ENCODE measurements at regions not wholly inside any gene's neighbourhood (a gene's known extent, or its start where the extent isn't known, plus 50 kb on each side); places are given as distances from the start of the nearest gene placed in this dataset.
A peak's percentile ranks its signal among the peaks of the same experiment; 100 is the strongest.

- no peak for DNase-seq (ENCODE audit: low read depth in 1 of 2, low spot score in 2 of 2)
- H3K27ac ChIP-seq, result no peak overlapping the region
- no peaks in the 10 kb centered on the region for H3K36me3 ChIP-seq
- no peaks in the 10 kb centered on the region for H3K9me3 ChIP-seq (replicated peaks)
- no peaks in the 10 kb centered on the region for H3K27me3 ChIP-seq (replicated peaks)
- H3K4me3 ChIP-seq, result no peak overlapping the region
- H3K4me1 ChIP-seq (replicated peaks), result no peaks in the 10 kb centered on the region
Measured at GRCh38 chr4:15295421-15296162, 132.2 kb upstream of the C1QTNF7 start.

- Histone ChIP-seq H3K4me3 (no peak overlapping the region), H3K9me3 (replicated peaks) (no peaks in the 10 kb centered on the region), H3K27me3 (replicated peaks) (no peaks in the 10 kb centered on the region), H3K4me1 (replicated peaks) (no peaks in the 10 kb centered on the region), H3K27ac (no peak overlapping the region), H3K36me3 (no peaks in the 10 kb centered on the region)
- no peak for DNase-seq (ENCODE audit: low read depth in 1 of 2, low spot score in 2 of 2)
Measured at GRCh38 chr4:15297344-15297743, 130.5 kb upstream of the C1QTNF7 start.

- Histone ChIP-seq H3K27me3 (replicated peaks) (no peaks in the 10 kb centered on the region), H3K36me3 (no peaks in the 10 kb centered on the region), H3K9me3 (replicated peaks) (no peaks in the 10 kb centered on the region), H3K4me1 (replicated peaks) (peaks cover 18% of the 10 kb centered on the region), H3K27ac (no peak overlapping the region), H3K4me3 (no peak overlapping the region)
- no peak for DNase-seq (ENCODE audit: low read depth in 1 of 2, low spot score in 2 of 2)
Measured at GRCh38 chr4:15299627-15300026, 128.2 kb upstream of the C1QTNF7 start.

GRCh38 chr4:15303052-15303641, 124.7 kb upstream of the C1QTNF7 start:
- Histone ChIP-seq H3K4me1 (replicated peaks) (peaks cover 18% of the 10 kb centered on the region), H3K27me3 (replicated peaks) (no peaks in the 10 kb centered on the region), H3K4me3 (no peak overlapping the region), H3K36me3 (no peaks in the 10 kb centered on the region), H3K9me3 (replicated peaks) (no peaks in the 10 kb centered on the region), H3K27ac (peak overlapping the region; percentile 71)
- DNase-seq (ENCODE audit: low read depth in 1 of 2, low spot score in 2 of 2), result peak; percentile 42 to 67

GRCh38 chr4:15314974-15315373, 112.9 kb upstream of the C1QTNF7 start:
- Histone ChIP-seq H3K36me3 (no peaks in the 10 kb centered on the region), H3K9me3 (replicated peaks) (no peaks in the 10 kb centered on the region), H3K4me3 (no peak overlapping the region), H3K27ac (no peak overlapping the region), H3K27me3 (replicated peaks) (no peaks in the 10 kb centered on the region), H3K4me1 (replicated peaks) (peaks cover 19% of the 10 kb centered on the region)
- no peak for DNase-seq (ENCODE audit: low read depth in 1 of 2, low spot score in 2 of 2)

- Histone ChIP-seq H3K9me3 (replicated peaks) (no peaks in the 10 kb centered on the region), H3K36me3 (no peaks in the 10 kb centered on the region), H3K4me3 (no peak overlapping the region), H3K27ac (no peak overlapping the region), H3K4me1 (replicated peaks) (peaks cover 24% of the 10 kb centered on the region), H3K27me3 (replicated peaks) (no peaks in the 10 kb centered on the region)
- DNase-seq (ENCODE audit: low read depth in 1 of 2, low spot score in 2 of 2), result peak in 1 of 2 experiments; percentile 30
Measured at GRCh38 chr4:15317246-15317645, 110.6 kb upstream of the C1QTNF7 start.

- H3K27ac ChIP-seq, result no peak overlapping the region
- DNase-seq (ENCODE audit: low read depth in 1 of 2, low spot score in 2 of 2), result peak; percentile 47 to 81
- H3K4me1 ChIP-seq (replicated peaks), result peaks cover 24% of the 10 kb centered on the region
- H3K4me3 ChIP-seq, result no peak overlapping the region
- no peaks in the 10 kb centered on the region for H3K27me3 ChIP-seq (replicated peaks)
- H3K9me3 ChIP-seq (replicated peaks), result no peaks in the 10 kb centered on the region
- H3K36me3 ChIP-seq, result no peaks in the 10 kb centered on the region
Measured at GRCh38 chr4:15318621-15319348, 109.0 kb upstream of the C1QTNF7 start.

GRCh38 chr4:15320121-15320678, 107.6 kb upstream of the C1QTNF7 start:
- H3K4me1 ChIP-seq (replicated peaks), result peaks cover 24% of the 10 kb centered on the region
- H3K9me3 ChIP-seq (replicated peaks), result no peaks in the 10 kb centered on the region
- peak in 1 of 2 experiments; percentile 41 for DNase-seq (ENCODE audit: low read depth in 1 of 2, low spot score in 2 of 2)
- H3K27me3 ChIP-seq (replicated peaks), result no peaks in the 10 kb centered on the region
- H3K36me3 ChIP-seq, result no peaks in the 10 kb centered on the region
- no peak overlapping the region for H3K27ac ChIP-seq
- H3K4me3 ChIP-seq, result no peak overlapping the region

GRCh38 chr4:15322006-15322405, 105.8 kb upstream of the C1QTNF7 start:
- H3K27ac ChIP-seq, result no peak overlapping the region
- H3K9me3 ChIP-seq (replicated peaks), result no peaks in the 10 kb centered on the region
- DNase-seq (ENCODE audit: low read depth in 1 of 2, low spot score in 2 of 2), result no peak
- no peaks in the 10 kb centered on the region for H3K36me3 ChIP-seq
- no peaks in the 10 kb centered on the region for H3K27me3 ChIP-seq (replicated peaks)
- H3K4me3 ChIP-seq, result no peak overlapping the region
- H3K4me1 ChIP-seq (replicated peaks), result peaks cover 22% of the 10 kb centered on the region

GRCh38 chr4:15325987-15326386, 101.8 kb upstream of the C1QTNF7 start:
- Histone ChIP-seq H3K4me3 (no peak overlapping the region), H3K27me3 (replicated peaks) (no peaks in the 10 kb centered on the region), H3K27ac (no peak overlapping the region), H3K4me1 (replicated peaks) (peaks cover 6% of the 10 kb centered on the region; the same call in 1 of the 2 replicates), H3K9me3 (replicated peaks) (no peaks in the 10 kb centered on the region), H3K36me3 (no peaks in the 10 kb centered on the region)
- no peak for DNase-seq (ENCODE audit: low read depth in 1 of 2, low spot score in 2 of 2)

GRCh38 chr4:15327311-15328298, 100.2 kb upstream of the C1QTNF7 start:
- Histone ChIP-seq H3K4me1 (replicated peaks) (peaks cover 6% of the 10 kb centered on the region; the same call in 1 of the 2 replicates), H3K4me3 (no peak overlapping the region), H3K27ac (no peak overlapping the region), H3K9me3 (replicated peaks) (no peaks in the 10 kb centered on the region), H3K27me3 (replicated peaks) (no peaks in the 10 kb centered on the region), H3K36me3 (no peaks in the 10 kb centered on the region)
- peak in 1 of 2 experiments; percentile 30 for DNase-seq (ENCODE audit: low read depth in 1 of 2, low spot score in 2 of 2)

GRCh38 chr4:15331930-15332329, 95.9 kb upstream of the C1QTNF7 start:
- Histone ChIP-seq H3K4me1 (replicated peaks) (peaks cover 6% of the 10 kb centered on the region; the same call in 1 of the 2 replicates), H3K27me3 (replicated peaks) (no peaks in the 10 kb centered on the region), H3K27ac (no peak overlapping the region), H3K36me3 (no peaks in the 10 kb centered on the region), H3K4me3 (no peak overlapping the region), H3K9me3 (replicated peaks) (no peaks in the 10 kb centered on the region)
- DNase-seq (ENCODE audit: low read depth in 1 of 2, low spot score in 2 of 2), result no peak

- no peak for DNase-seq (ENCODE audit: low read depth in 1 of 2, low spot score in 2 of 2)
- no peak overlapping the region for H3K4me3 ChIP-seq
- no peaks in the 10 kb centered on the region for H3K9me3 ChIP-seq (replicated peaks)
- H3K4me1 ChIP-seq (replicated peaks), result peaks cover 6% of the 10 kb centered on the region; the same call in 1 of the 2 replicates
- no peak overlapping the region for H3K27ac ChIP-seq
- H3K36me3 ChIP-seq, result no peaks in the 10 kb centered on the region
- no peaks in the 10 kb centered on the region for H3K27me3 ChIP-seq (replicated peaks)
Measured at GRCh38 chr4:15332377-15332776, 95.5 kb upstream of the C1QTNF7 start.

Measured in SJSA1 (cell line).